ENCODE measurements at regions not wholly inside any gene's neighbourhood (a gene's known extent, or its start where the extent isn't known, plus 50 kb on each side); places are given as distances from the start of the nearest gene placed in this dataset.
A peak's percentile ranks its signal among the peaks of the same experiment; 100 is the strongest.
"Not testable (repeated sequence)": the region's sequence is repeated elsewhere in the genome, so short reads cannot be mapped to it uniquely, and the experiment has no call there.

GRCh38 chr4:137360761-137361160 is 171.5 kb downstream of the PCDH18 start:
- Histone ChIP-seq H3K27ac (ENCODE audit: low read depth, low read length) (no peak overlapping the region), H3K4me3 (ENCODE audit: low read depth, low read length) (no peak overlapping the region), H3K27me3 (ENCODE audit: control insufficient read depth, insufficient read depth, low read length) (no peaks in the 10 kb centered on the region), H3K9me3 (ENCODE audit: control insufficient read depth, insufficient read depth, low read length) (peaks cover 4% of the 10 kb centered on the region; the same call in 1 of the 2 replicates)
- no peak for DNase-seq (ENCODE audit: low read depth, low spot score)
- CTCF ChIA-PET, result no interaction called here
- POLR2A ChIA-PET, result no interaction called here
- TF ChIP-seq, protein P1, sequence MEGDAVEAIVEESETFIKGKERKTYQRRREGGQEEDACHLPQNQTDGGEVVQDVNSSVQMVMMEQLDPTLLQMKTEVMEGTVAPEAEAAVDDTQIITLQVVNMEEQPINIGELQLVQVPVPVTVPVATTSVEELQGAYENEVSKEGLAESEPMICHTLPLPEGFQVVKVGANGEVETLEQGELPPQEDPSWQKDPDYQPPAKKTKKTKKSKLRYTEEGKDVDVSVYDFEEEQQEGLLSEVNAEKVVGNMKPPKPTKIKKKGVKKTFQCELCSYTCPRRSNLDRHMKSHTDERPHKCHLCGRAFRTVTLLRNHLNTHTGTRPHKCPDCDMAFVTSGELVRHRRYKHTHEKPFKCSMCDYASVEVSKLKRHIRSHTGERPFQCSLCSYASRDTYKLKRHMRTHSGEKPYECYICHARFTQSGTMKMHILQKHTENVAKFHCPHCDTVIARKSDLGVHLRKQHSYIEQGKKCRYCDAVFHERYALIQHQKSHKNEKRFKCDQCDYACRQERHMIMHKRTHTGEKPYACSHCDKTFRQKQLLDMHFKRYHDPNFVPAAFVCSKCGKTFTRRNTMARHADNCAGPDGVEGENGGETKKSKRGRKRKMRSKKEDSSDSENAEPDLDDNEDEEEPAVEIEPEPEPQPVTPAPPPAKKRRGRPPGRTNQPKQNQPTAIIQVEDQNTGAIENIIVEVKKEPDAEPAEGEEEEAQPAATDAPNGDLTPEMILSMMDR (IDR thresholded peaks at IDR 0.05; ENCODE audit: low read depth, low read length), result no peak

DNA sequence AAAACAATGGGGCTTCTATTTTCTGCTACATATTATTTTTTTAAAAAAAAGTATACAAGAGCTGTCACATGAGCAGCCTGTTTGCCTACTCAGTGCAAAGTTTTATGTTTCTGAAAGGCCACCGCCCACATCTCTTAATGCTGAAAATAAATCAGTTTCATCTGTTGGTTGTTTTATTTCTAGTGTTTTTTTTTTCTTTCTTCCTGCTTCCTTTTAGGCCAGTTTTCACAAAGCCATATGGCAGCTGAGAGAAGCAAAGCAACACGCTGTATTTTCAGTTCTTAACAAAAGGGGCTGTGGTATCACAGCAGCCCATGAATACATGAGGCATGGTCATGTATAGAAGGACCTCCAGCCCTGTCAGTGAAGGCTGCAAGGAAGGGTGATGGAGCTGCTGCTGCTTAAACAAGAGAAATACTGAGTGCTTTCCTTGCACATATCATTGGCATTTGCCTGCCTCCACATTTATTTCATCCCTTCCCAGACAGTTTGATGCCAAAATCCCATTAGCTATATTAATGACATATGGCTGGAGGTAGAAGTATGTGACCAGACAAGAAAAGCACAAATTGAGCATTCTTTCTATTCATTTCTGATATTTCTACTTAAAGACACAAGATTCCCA is 172.5 kb downstream of the PCDH18 start:
- Histone ChIP-seq H3K4me3 (ENCODE audit: low read depth, low read length) (no peak overlapping the region), H3K9me3 (ENCODE audit: control insufficient read depth, insufficient read depth, low read length) (peaks cover 2% of the 10 kb centered on the region; the same call in 1 of the 2 replicates), H3K27me3 (ENCODE audit: control insufficient read depth, insufficient read depth, low read length) (no peaks in the 10 kb centered on the region), H3K27ac (ENCODE audit: low read depth, low read length) (peak overlapping the region; percentile 53)
- ChIA-PET CTCF (no interaction called here), POLR2A (interaction anchor here (0.6 to 1.1 kb wide), 2 partner anchors 186 to 271 kb away, joined by 3 read pairs; no protein-coding TSS in a partner anchor)
- TF ChIP-seq, protein P1 (IDR thresholded peaks at IDR 0.05; ENCODE audit: low read depth, low read length), result no peak
- peak; percentile 16 for DNase-seq (ENCODE audit: low read depth, low spot score)

GRCh38 chr4:137354562-137354961 is 177.7 kb downstream of the PCDH18 start:
- DNase-seq (ENCODE audit: low read depth, low spot score); H3K4me3 ChIP-seq (ENCODE audit: low read depth, low read length); H3K27me3 ChIP-seq (ENCODE audit: control insufficient read depth, insufficient read depth, low read length); CTCF ChIA-PET; H3K27ac ChIP-seq (ENCODE audit: low read depth, low read length); H3K9me3 ChIP-seq (ENCODE audit: control insufficient read depth, insufficient read depth, low read length); POLR2A ChIA-PET: not testable (repeated sequence)

DNA sequence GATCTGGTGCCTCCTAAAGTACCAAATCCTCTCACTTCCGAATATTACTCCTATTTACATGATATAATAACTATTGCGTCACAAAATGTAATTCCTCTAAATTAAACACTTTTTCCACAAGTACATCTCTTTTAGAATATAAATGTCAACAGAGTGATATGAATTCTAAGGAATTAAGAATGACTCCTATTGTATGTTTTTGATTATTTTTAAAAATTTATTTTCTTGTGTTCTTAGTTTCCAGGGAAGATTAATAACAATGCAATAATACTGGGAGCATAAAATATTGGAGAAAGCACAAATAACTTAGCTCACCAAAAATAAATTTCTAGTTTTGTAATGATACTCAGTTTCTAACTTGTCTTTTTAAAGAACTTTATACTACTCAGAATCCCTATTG is 184.9 kb downstream of the PCDH18 start:
- no peak for DNase-seq (ENCODE audit: low read depth, low spot score)
- H3K27ac ChIP-seq (ENCODE audit: low read depth, low read length), result no peak overlapping the region
- no peaks in the 10 kb centered on the region for H3K27me3 ChIP-seq (ENCODE audit: control insufficient read depth, insufficient read depth, low read length)
- H3K9me3 ChIP-seq (ENCODE audit: control insufficient read depth, insufficient read depth, low read length), result no peaks in the 10 kb centered on the region
- TF ChIP-seq, protein P1 (IDR thresholded peaks at IDR 0.05; ENCODE audit: low read depth, low read length), result no peak
- no peak overlapping the region for H3K4me3 ChIP-seq (ENCODE audit: low read depth, low read length)
- POLR2A ChIA-PET, result no interaction called here
- CTCF ChIA-PET, result no interaction called here

DNA sequence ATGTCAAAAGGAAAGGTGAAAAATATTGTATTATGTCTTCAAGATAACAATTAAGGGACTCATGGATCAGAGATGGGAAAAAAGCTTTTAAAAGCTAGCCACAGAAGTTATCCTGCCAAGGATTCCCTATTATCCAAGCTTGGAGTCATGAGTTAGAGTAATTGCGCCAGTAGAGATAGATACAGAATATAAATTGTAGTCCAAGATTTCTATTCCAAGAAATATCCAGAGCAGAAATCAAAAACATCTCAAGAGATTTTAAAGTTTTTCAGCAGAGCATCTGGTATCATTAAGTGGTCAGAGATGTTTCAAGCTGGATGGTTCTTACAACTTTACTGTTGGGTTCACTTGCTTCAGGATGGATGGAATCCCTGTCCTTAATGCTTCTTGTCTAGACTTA is 186.7 kb downstream of the PCDH18 start:
- no peak for DNase-seq (ENCODE audit: low read depth, low spot score)
- H3K27ac ChIP-seq (ENCODE audit: low read depth, low read length), result no peak overlapping the region
- TF ChIP-seq, protein P1 (IDR thresholded peaks at IDR 0.05; ENCODE audit: low read depth, low read length), result no peak
- ChIA-PET CTCF (no interaction called here), POLR2A (no interaction called here)
- no peaks in the 10 kb centered on the region for H3K9me3 ChIP-seq (ENCODE audit: control insufficient read depth, insufficient read depth, low read length)
- no peak overlapping the region for H3K4me3 ChIP-seq (ENCODE audit: low read depth, low read length)
- no peaks in the 10 kb centered on the region for H3K27me3 ChIP-seq (ENCODE audit: control insufficient read depth, insufficient read depth, low read length)
